ENCODE measurements at regions not wholly inside any gene's neighbourhood (a gene's known extent, or its start where the extent isn't known, plus 50 kb on each side); places are given as distances from the start of the nearest gene placed in this dataset.

DNA sequence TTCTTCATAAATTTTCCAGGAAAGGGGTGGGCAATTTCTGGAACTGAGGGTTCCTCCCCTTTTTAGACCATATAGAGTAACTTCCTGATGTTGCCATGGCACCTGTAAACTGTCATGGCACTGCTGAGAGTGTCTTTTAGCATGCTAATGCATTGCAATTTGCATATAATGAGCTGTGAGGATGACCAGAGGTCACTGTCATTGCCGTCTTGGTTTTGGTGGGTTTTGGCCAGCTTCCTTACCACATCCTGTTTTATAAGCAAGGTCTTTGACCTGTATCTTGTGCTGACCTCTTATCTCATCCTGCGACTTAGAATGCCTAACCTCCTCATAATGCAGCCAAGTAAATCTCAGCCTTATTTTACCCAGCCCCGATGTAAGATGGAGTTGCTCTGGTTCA, 577.8 kb downstream of the NLGN4X start:
- no peak overlapping the region for H3K4me3 ChIP-seq (ENCODE audit: insufficient read depth in 1 of 2, low read depth in 1 of 2, low read length in 2 of 2)
- H2AFZ ChIP-seq (ENCODE audit: low read depth, low read length): no peak overlapping the region

GRCh38 chrX:5648941-5649568, 579.6 kb downstream of the NLGN4X start:
- H2BK5ac ChIP-seq (ENCODE audit: low read depth, low read length, poor library complexity, severe bottlenecking): no peak overlapping the region
- no peak overlapping the region for H3K23ac ChIP-seq (ENCODE audit: low read length in 2 of 2)
- no peaks in the 10 kb centered on the region for H3K36me3 ChIP-seq (ENCODE audit: control insufficient read depth in 1 of 2, insufficient read depth in 2 of 2, low read depth in 1 of 2, low read length in 2 of 2)
- DNase-seq: no peak
- no peak overlapping the region for H3K18ac ChIP-seq (ENCODE audit: low read depth in 1 of 2, low read length in 2 of 2)
- H4K91ac ChIP-seq (ENCODE audit: low read length): no peak overlapping the region
- no peak overlapping the region for H3K27ac ChIP-seq (ENCODE audit: low read length, poor library complexity, severe bottlenecking)
- H2BK120ac ChIP-seq (ENCODE audit: low read depth, low read length): no peak overlapping the region
- H3K79me1 ChIP-seq (replicated peaks; ENCODE audit: low read length, poor library complexity, severe bottlenecking): no peaks in the 10 kb centered on the region
- H3K9ac ChIP-seq (ENCODE audit: low read length): no peak overlapping the region
- H3K9me3 ChIP-seq (ENCODE audit: control insufficient read depth, low read length): peaks cover 4% of the 10 kb centered on the region
- H4K8ac ChIP-seq (ENCODE audit: low read length): no peak overlapping the region
- H3K4me1 ChIP-seq (ENCODE audit: control insufficient read depth, insufficient read depth, low read depth, low read length): no peaks in the 10 kb centered on the region
- no peak overlapping the region for H3K4ac ChIP-seq (ENCODE audit: low read depth in 1 of 2, low read length in 2 of 2)
- 70% methylated on average over 8 of the region's 12 CpGs for WGBS
- no peak overlapping the region for H3K4me2 ChIP-seq (ENCODE audit: low read length, poor library complexity, severe bottlenecking)
- no peak overlapping the region for H2BK15ac ChIP-seq (ENCODE audit: low read depth, poor library complexity, severe bottlenecking)
- no peak overlapping the region for H2AFZ ChIP-seq (ENCODE audit: low read depth, low read length)
- H2AK5ac ChIP-seq (ENCODE audit: low read length, severe bottlenecking): no peak overlapping the region
- no peak overlapping the region for H3K4me3 ChIP-seq (ENCODE audit: insufficient read depth in 1 of 2, low read depth in 1 of 2, low read length in 2 of 2)
- H3K27me3 ChIP-seq (ENCODE audit: control insufficient read depth in 1 of 2, insufficient read depth in 1 of 2, low read length in 2 of 2): no peaks in the 10 kb centered on the region
- no peak overlapping the region for H2BK12ac ChIP-seq (ENCODE audit: low read length in 2 of 2)
- no peak overlapping the region for H3K14ac ChIP-seq (ENCODE audit: low read length in 2 of 2)

More for the DNA sequence above, 577.8 kb downstream of the NLGN4X start:
- Histone ChIP-seq H3K14ac (ENCODE audit: low read length in 2 of 2) (no peak overlapping the region), H2BK12ac (ENCODE audit: low read length in 2 of 2) (no peak overlapping the region), H4K8ac (ENCODE audit: low read length) (no peak overlapping the region), H4K91ac (ENCODE audit: low read length) (no peak overlapping the region), H3K23ac (ENCODE audit: low read length in 2 of 2) (no peak overlapping the region), H3K9me3 (ENCODE audit: control insufficient read depth, low read length) (peaks cover 13% of the 10 kb centered on the region), H3K4ac (ENCODE audit: low read depth in 1 of 2, low read length in 2 of 2) (no peak overlapping the region), H3K9ac (ENCODE audit: low read length) (no peak overlapping the region), H3K18ac (ENCODE audit: low read depth in 1 of 2, low read length in 2 of 2) (no peak overlapping the region), H3K27ac (ENCODE audit: low read length, poor library complexity, severe bottlenecking) (no peak overlapping the region), H3K79me1 (replicated peaks; ENCODE audit: low read length, poor library complexity, severe bottlenecking) (no peaks in the 10 kb centered on the region), H2BK5ac (ENCODE audit: low read depth, low read length, poor library complexity, severe bottlenecking) (no peak overlapping the region), H3K4me1 (ENCODE audit: control insufficient read depth, insufficient read depth, low read depth, low read length) (no peaks in the 10 kb centered on the region), H2BK15ac (ENCODE audit: low read depth, poor library complexity, severe bottlenecking) (no peak overlapping the region), H3K4me2 (ENCODE audit: low read length, poor library complexity, severe bottlenecking) (no peak overlapping the region), H2AK5ac (ENCODE audit: low read length, severe bottlenecking) (no peak overlapping the region), H3K36me3 (ENCODE audit: control insufficient read depth in 1 of 2, insufficient read depth in 2 of 2, low read depth in 1 of 2, low read length in 2 of 2) (no peaks in the 10 kb centered on the region), H2BK120ac (ENCODE audit: low read depth, low read length) (no peak overlapping the region), H3K27me3 (ENCODE audit: control insufficient read depth in 1 of 2, insufficient read depth in 1 of 2, low read length in 2 of 2) (no peaks in the 10 kb centered on the region)
- no peak for DNase-seq
- 83% methylated on average over 3 of the region's 3 CpGs for WGBS

GRCh38 chrX:5646818-5647217, 581.8 kb downstream of the NLGN4X start:
- no peak overlapping the region for H2BK5ac ChIP-seq (ENCODE audit: low read depth, low read length, poor library complexity, severe bottlenecking)
- H2AFZ ChIP-seq (ENCODE audit: low read depth, low read length): no peak overlapping the region
- H3K4me2 ChIP-seq (ENCODE audit: low read length, poor library complexity, severe bottlenecking): no peak overlapping the region
- no peak overlapping the region for H3K27ac ChIP-seq (ENCODE audit: low read length, poor library complexity, severe bottlenecking)
- H4K91ac ChIP-seq (ENCODE audit: low read length): no peak overlapping the region
- no peak overlapping the region for H2BK120ac ChIP-seq (ENCODE audit: low read depth, low read length)
- no peak overlapping the region for H3K4me3 ChIP-seq (ENCODE audit: insufficient read depth in 1 of 2, low read depth in 1 of 2, low read length in 2 of 2)
- H3K27me3 ChIP-seq (ENCODE audit: control insufficient read depth in 1 of 2, insufficient read depth in 1 of 2, low read length in 2 of 2): no peaks in the 10 kb centered on the region
- no peaks in the 10 kb centered on the region for H3K79me1 ChIP-seq (replicated peaks; ENCODE audit: low read length, poor library complexity, severe bottlenecking)
- H3K9me3 ChIP-seq (ENCODE audit: control insufficient read depth, low read length): no peaks in the 10 kb centered on the region
- WGBS: 65% methylated on average over 3 of the region's 5 CpGs
- no peak overlapping the region for H4K8ac ChIP-seq (ENCODE audit: low read length)
- H2AK5ac ChIP-seq (ENCODE audit: low read length, severe bottlenecking): no peak overlapping the region
- no peaks in the 10 kb centered on the region for H3K4me1 ChIP-seq (ENCODE audit: control insufficient read depth, insufficient read depth, low read depth, low read length)
- no peak overlapping the region for H3K14ac ChIP-seq (ENCODE audit: low read length in 2 of 2)
- no peak overlapping the region for H3K9ac ChIP-seq (ENCODE audit: low read length)
- no peak overlapping the region for H2BK12ac ChIP-seq (ENCODE audit: low read length in 2 of 2)
- no peak overlapping the region for H2BK15ac ChIP-seq (ENCODE audit: low read depth, poor library complexity, severe bottlenecking)
- DNase-seq: no peak
- H3K36me3 ChIP-seq (ENCODE audit: control insufficient read depth in 1 of 2, insufficient read depth in 2 of 2, low read depth in 1 of 2, low read length in 2 of 2): no peaks in the 10 kb centered on the region
- H3K4ac ChIP-seq (ENCODE audit: low read depth in 1 of 2, low read length in 2 of 2): no peak overlapping the region
- no peak overlapping the region for H3K23ac ChIP-seq (ENCODE audit: low read length in 2 of 2)
- H3K18ac ChIP-seq (ENCODE audit: low read depth in 1 of 2, low read length in 2 of 2): no peak overlapping the region

- DNase-seq: no peak
- WGBS: 59% methylated on average over 7 of the region's 8 CpGs
- no peaks in the 10 kb centered on the region for H3K27me3 ChIP-seq (ENCODE audit: control insufficient read depth in 1 of 2, insufficient read depth in 1 of 2, low read length in 2 of 2)
- H2BK12ac ChIP-seq (ENCODE audit: low read length in 2 of 2): no peak overlapping the region
- no peak overlapping the region for H2AFZ ChIP-seq (ENCODE audit: low read depth, low read length)
- no peak overlapping the region for H3K14ac ChIP-seq (ENCODE audit: low read length in 2 of 2)
- no peak overlapping the region for H3K18ac ChIP-seq (ENCODE audit: low read depth in 1 of 2, low read length in 2 of 2)
- H2BK15ac ChIP-seq (ENCODE audit: low read depth, poor library complexity, severe bottlenecking): no peak overlapping the region
- H3K79me1 ChIP-seq (replicated peaks; ENCODE audit: low read length, poor library complexity, severe bottlenecking): no peaks in the 10 kb centered on the region
- no peak overlapping the region for H3K4ac ChIP-seq (ENCODE audit: low read depth in 1 of 2, low read length in 2 of 2)
- H2AK5ac ChIP-seq (ENCODE audit: low read length, severe bottlenecking): no peak overlapping the region
- H3K27ac ChIP-seq (ENCODE audit: low read length, poor library complexity, severe bottlenecking): no peak overlapping the region
- no peak overlapping the region for H3K23ac ChIP-seq (ENCODE audit: low read length in 2 of 2)
- no peak overlapping the region for H2BK120ac ChIP-seq (ENCODE audit: low read depth, low read length)
- H3K4me3 ChIP-seq (ENCODE audit: insufficient read depth in 1 of 2, low read depth in 1 of 2, low read length in 2 of 2): no peak overlapping the region
- no peaks in the 10 kb centered on the region for H3K4me1 ChIP-seq (ENCODE audit: control insufficient read depth, insufficient read depth, low read depth, low read length)
- H3K4me2 ChIP-seq (ENCODE audit: low read length, poor library complexity, severe bottlenecking): no peak overlapping the region
- H3K36me3 ChIP-seq (ENCODE audit: control insufficient read depth in 1 of 2, insufficient read depth in 2 of 2, low read depth in 1 of 2, low read length in 2 of 2): no peaks in the 10 kb centered on the region
- H2BK5ac ChIP-seq (ENCODE audit: low read depth, low read length, poor library complexity, severe bottlenecking): no peak overlapping the region
- no peaks in the 10 kb centered on the region for H3K9me3 ChIP-seq (ENCODE audit: control insufficient read depth, low read length)
- H3K9ac ChIP-seq (ENCODE audit: low read length): no peak overlapping the region
- no peak overlapping the region for H4K91ac ChIP-seq (ENCODE audit: low read length)
- no peak overlapping the region for H4K8ac ChIP-seq (ENCODE audit: low read length)
Measured at GRCh38 chrX:5644776-5645175, 583.9 kb downstream of the NLGN4X start.

All from mesenchymal stem cell (in vitro differentiated cells and primary cell).